NB4 (cell line): ENCODE measurements at regions not wholly inside any gene's neighbourhood (a gene's known extent, or its start where the extent isn't known, plus 50 kb on each side); places are given as distances from the start of the nearest gene placed in this dataset.

Experiments
- CTCF ChIP-seq: IDR thresholded peaks from one replicate; pipeline ENCODE4 v1.5.1; 2012; ENCODE audit warnings: low read depth, low read length
- MAX ChIP-seq: IDR thresholded peaks from 2 replicates; pipeline ENCODE4 v1.6.1; 2011; ENCODE audit warnings: low read depth, low read length
- POLR2A ChIP-seq: IDR thresholded peaks from 2 replicates; pipeline ENCODE4 v1.6.1; 2011; ENCODE audit warnings: mild to moderate bottlenecking; ENCODE audit not compliant: insufficient read length; ENCODE audit errors: extremely low read depth

- TF ChIP-seq CTCF (no peak), POLR2A (no peak), MAX (no peak)
Observed at GRCh38 chr7:155868955-155869783, 56.9 kb upstream of the SHH start.
